Stimulated activated CD4-positive, alpha-beta T cell treated with anti-CD3 and anti-CD28 coated beads, Interleukin-2, amount 100 ng/mL, for 24 hours (primary cell): ENCODE measurements at regions not wholly inside any gene's neighbourhood (a gene's known extent, or its start where the extent isn't known, plus 50 kb on each side); places are given as distances from the start of the nearest gene placed in this dataset.
"Not testable (repeated sequence)": the region's sequence is repeated elsewhere in the genome, so short reads cannot be mapped to it uniquely, and the experiment has no call there.

Source experiments
- DNase-seq, 2 donors: peaks; one replicate each; pipeline ENCODE4 v3.0.0-alpha.2; 2020

DNA sequence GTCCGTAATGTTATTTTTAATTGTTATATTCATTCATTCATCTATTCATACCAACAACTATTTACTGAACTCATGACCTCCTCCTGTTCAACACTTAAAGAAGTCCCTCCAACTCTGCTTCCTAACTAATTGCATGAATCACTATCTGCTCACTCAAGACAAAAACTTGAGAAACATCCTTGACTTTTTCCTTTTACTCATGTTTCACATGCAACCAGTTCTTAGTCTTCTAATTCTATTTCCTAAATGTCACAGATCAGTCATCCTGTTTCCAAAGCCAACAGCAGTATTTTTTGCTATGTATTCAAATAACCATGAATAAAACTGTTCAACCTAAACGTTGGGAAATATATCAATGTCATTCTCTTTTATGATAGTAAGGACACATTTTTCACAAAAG is 124.6 kb upstream of the GBE1 start:
- no peak for DNase-seq

DNA sequence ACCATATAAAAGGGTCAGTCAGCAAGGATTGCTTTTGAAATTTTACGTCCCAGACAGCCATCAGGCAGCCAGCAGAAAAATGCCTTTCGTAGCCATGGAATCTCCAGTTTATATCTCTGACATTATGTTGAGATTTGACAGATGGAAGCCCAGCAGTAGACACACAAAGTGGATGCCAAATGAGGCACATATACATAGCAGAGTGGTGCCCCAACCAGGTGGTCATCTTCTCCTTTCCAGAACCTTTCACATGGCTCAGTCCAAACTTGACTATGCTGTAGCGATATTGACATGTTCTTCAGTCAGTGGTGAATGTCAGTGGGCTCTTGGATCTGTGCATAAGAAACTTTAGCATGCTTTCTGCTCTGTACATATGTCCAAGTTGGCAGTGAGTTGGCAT is 123.3 kb upstream of the GBE1 start:
- DNase-seq, result no peak

DNA sequence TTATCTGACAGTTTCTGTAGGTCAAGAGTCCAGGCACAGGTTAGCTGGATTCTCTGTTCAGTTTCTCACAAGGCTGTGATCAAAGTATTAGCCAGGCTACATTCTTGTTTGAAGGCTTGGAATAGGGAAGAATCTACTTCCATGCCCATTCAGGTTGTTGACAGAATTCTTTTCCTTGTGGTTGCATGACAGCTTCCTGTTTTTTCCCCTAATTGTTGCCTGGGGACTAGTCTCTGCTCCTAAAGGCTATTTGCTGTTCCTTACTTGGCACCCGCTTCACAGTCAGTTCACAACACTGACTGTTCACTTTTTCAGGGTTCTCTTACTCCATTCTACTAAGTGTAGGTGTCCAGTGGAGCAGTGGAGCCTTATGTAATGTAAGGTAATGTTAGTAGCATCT is 115.4 kb upstream of the GBE1 start:
- DNase-seq, result no peak

DNA sequence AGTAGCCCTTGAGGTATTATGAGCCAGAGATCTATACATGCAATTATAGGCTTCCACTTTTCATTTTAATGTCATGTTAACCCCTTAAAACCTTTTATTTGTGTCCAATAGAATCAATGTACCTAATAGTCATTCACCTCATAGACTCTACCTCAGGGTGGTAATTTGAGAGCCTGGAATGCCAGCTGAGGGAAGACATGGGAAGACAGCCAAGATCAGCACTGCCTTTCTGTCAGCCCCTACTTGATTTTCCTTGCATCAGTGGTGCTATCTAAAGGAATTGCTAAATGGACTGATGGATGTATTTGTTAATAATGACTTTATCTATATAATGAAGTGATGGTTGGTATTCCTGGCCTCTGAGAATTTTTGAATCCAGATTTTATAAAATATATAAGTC is 113.3 kb upstream of the GBE1 start:
- DNase-seq, result no peak

DNA sequence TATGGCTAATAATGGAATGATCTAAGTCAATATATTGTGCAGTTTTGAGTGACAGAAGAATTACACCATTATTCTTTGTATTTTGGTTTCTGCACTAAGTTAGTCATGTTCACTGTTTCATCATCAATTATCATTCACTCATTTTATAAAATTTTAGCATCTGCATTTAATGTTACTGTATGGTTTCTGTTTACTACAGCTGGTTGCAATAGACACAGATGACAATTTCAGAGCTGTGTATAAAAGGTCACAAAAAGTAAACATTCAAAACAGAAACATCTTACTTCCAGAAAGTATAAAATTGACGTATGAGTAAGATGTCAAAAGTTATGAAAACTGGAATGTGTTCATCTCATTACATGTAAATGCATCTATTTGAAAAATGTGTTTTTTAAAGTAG is 111.1 kb upstream of the GBE1 start:
- no peak for DNase-seq

DNA sequence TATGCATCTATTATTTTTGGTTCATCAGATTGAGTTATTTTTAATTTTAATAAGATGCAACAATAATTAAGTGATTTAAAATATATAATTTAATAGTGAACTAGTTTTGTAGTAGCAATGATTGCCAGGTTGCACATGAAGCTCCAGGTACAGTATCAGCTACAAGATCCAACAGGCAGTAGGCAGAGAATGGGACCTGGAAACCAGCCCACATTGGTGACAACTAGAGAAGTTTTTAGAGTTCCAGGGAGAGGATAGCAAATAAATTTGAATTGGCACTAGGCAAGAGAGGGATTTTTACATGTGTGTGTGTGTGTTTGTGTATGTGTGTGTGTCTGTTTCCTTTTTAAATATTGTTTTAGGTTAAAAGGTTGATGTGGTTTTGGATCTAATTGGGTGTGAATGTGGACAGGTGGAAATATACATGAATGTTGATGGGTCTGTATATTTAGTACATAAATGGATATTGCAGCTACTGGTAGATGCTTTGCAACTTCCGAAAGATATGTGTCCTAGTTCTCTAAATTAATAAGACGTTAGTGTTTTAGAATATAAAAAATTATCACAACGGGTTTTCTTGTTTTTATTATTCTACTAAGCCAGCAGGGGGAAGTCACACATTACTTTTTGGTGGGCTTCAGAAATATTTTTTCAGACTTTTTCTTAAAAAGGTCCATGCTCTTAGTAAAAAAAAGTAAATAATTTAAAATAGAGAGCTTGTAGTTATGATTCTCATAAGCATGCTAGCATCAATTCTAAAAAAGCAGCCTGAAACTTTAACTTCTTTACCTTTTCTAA is 110.1 kb upstream of the GBE1 start:
- no peak for DNase-seq

DNA sequence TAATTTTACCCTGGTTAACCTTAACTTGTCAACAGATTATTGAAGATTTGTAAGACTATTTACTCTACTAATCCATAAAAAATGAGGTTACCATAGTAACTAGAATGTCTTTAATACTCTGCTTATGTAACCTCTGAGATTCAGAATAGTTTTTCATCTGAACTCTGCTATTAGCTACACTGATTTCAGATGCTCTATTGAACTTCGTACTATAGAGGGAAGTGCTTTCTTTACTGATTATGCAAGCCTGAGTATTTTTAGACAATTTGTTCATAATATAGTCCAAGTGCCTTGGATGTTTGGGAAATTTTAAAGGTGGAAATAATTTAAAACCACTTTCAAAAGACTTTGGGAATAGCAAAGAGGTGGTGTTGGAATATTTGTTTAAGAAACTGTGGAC is 107.9 kb upstream of the GBE1 start:
- no peak for DNase-seq

DNA sequence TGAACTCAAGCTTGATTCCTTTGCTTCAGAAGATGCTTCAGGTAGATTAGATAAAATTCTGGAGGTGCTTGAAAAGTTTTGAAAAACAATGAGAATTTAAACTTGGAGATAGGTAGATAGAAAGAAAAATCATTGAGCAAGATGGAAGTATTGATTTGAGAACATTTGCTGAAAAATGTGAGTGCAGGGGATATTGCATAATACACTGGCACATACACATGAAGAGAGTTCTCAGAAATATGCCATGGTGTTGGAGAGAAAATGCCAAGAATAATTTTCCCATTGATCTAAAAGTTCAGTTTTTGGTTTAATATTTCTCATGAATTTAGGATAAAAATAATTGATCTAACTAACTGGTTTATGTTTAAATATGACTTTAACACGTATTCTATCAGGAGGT is 107.2 kb upstream of the GBE1 start:
- no peak for DNase-seq

DNA sequence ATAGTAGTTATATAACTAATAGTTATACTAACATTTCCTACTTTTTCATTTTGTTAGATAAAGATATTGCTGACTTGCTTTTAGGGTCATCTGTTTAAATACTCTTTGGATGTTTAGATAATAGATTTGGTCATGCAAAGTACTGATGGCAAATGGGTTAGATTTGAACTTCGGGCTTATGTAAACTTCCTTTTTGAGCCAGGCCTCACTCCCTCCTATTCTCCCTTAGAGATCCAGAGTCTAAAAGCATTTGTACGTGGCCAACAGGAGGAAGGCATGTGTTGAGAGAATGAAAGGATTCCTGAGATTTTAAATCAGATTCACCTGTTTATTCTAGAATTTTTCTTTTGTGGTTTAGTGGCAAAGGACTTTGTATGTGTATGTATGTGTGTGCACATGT is 106.4 kb upstream of the GBE1 start:
- no peak for DNase-seq

DNA sequence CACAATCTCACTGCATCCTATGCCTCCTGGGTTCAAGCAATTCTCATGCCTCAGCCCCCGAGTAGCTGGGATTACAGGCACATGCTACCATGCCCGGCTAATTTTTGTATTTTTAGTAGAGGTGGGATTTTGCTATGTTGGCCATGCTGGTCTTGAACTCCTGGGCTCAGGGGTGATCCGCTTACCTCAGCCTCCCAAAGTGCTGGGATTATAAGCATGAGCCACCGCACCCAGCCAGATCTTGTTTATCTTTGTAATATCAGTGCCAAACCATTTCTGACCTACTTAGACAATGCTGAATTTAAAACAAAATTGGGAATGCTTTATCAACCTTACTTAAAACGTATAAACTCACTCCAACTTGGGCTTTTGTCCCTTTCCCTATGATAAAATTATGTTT is 103.7 kb upstream of the GBE1 start:
- DNase-seq, result not testable (repeated sequence)

DNA sequence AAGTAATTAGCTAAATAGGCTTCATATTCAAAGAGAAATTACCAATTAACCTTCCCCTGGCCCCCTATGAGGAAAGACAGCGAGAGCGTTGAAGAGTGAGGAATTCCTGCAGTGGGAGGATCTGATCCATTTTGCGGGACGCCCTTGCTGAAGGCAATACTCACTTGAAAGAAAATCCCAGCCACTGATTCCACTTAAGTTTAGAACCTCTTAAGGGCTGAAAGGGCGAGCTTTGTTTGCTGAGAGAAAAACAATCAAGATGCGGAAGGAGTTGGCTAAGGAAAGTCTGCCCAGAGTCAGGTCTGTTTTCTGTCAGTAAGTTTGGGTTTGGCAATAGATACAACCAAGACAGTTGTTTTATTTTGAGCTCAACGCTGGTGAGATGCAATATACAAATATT is 102.8 kb upstream of the GBE1 start:
- no peak for DNase-seq

DNA sequence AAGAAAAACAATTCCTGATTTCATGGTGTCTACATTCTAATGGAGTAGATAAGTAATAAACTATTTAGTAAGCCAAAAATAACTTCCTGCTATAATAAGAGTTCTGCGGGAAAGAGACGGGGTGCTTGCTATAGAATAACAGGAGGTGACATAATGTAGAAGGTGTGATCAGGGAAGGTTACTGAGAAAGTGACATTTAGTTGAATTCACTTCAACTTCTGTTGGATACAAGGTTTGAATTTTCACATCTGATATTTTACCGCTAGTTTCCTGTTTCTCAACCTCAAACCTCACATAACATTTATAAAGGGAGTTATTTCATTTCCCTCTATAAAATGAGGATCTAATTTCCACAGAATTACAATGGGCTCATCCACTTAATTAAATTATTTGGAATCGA is 102.3 kb upstream of the GBE1 start:
- DNase-seq, result no peak

DNA sequence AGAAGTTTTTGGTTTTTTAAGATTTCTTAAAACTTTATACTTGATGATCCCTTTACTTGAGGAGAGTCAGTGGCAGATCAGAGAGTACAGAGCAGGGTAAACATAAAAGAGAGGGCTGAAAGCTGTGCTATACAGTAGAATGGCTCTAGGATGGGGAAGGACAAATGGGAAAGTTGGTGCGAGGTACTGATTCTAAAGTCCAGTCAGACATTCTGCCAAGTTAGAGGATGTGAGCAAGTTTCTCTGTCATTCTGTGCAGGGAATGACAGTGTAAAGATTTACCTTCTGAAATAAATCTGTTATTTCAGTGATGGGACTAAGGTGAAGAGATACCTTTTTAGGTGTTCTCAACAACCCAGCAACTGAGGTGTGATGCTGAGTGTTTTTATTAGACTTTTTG is 100.1 kb upstream of the GBE1 start:
- no peak for DNase-seq

DNA sequence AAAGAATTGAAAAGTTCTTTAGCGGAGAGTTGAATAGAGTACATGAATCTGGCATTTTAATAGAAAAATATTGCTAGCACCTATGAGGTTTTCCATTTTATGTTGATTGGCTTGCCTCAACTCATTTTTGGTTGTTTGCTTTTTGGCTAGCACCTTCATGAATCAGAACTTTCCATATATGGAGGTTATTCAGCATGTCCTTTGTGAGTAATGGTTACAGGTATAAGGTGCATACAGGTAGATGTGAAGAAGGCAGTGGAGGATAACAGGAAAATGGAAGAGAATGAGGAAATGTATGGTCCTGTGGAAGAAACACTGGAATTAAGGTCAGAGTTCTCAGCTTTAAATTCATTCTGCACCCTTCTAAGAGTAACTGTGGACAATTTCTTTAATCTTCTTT is 98.1 kb upstream of the GBE1 start:
- no peak for DNase-seq

DNA sequence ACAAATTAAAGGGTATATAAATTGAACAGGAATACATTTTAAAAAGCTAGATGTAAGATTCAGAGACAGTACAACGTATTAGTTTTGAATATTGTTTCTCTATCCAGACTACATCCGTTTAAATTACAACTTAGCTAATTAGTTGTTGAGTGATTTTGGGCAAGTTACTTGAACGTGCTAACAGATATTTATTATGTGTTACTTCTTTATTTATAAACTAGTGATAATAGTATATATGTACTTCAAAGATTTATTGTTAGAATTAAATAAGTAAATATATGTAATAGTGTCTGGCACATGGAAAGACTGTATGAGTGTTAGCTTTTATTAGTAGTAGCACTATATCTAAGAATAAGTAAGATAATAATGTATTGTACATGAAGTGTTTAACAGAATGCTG is 92.0 kb upstream of the GBE1 start:
- DNase-seq, result no peak

DNA sequence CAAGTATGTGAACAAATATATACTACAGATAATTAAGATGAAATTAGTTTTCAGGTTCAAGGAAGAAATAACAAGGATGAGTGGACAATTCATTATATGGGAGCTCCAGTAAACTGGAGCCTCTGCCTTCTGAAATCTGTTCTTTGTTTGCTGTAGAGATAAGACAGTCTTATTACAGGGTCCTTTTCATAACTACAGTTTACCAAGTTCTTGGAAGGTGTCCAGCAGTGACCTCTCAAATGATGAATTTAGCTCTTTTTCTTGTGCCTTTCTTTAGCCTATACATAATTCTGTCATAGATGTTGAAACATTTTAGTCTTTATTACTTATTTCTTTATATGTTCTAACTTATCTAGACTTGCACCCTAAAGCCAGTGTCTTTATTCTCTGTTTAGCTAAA is 89.7 kb upstream of the GBE1 start:
- DNase-seq, result no peak

DNA sequence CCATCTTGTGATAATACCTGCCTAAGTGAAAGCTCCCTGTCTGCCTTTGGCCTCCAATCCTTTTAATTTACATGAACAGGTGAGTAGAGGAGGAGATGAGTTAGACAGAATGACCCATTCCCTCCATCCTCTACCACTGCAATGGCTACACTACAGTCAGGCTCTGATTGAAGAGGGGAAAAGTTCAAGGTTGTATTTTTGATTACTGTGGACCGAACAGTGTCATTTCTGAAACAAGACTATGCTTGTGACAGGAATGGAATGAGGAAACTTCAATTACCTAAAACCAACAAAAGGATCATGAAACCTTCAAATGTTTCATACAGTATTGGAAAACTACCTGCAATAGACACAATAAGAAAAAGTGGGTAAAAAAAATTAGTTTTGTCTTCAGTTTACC is 85.5 kb upstream of the GBE1 start:
- DNase-seq, result no peak

DNA sequence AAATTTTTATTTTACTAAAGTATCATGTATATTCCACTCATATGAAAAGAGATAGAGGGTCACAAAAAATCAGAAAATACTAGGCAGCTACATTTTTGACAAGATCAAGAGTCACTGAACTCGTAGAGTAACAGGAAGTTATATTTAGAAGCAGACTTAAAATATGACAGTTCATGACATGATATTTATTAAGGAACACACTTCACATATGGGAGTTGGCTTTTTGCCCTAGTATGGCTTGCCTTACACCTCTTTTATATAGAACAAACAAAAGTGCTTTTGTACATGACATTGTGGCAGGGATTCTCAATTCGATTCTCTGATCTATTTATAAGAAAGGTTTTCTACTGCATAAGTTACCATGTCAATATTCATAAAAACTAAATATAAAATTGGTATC is 80.1 kb upstream of the GBE1 start:
- no peak for DNase-seq

DNA sequence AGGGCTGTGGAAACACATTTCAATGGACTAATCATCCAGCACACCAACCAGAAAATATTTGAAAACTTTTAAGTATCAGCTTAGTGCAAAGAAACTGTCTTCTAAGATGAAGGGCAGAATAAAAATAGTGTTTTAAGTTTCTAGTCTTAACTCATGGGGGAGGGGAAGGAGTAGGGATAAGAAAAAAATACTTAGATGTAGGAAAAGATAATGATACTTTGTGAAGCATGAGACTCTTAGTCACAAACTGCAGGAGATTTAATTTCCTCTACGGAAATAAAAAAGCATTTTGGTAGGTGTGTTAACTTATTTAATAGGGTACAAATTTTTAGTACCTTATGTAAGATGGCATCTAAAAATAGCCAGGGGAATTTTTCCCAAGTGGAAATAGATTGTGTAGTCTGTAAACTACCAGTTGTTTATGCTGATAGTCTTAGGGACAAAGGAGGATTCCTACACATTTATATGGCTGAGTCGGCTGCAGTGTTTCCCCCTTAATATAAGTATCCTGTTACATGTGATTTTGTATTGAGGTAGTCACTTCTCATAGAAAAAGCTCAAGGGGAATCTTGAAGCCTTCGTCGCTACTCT is 78.2 kb upstream of the GBE1 start:
- no peak for DNase-seq

DNA sequence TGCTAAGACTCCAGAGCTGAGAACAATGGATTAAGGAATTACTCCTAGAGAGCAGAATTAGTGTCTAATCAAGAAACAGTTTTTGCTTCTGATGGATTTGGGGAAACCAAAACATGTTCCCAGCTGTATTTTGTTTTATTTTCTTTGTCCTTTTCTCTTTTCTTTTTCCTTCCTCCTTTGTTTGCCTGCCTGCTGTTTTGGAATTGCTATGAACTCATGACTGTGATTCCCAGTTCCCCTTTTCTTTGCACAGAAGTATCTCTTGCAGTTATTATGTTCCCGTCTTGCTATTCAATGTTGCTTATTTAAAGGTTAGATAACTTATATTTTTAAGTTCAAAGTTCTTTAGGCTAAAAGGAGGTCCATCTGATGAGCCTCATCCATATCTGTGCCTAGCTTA is 77.0 kb upstream of the GBE1 start:
- no peak for DNase-seq

DNA sequence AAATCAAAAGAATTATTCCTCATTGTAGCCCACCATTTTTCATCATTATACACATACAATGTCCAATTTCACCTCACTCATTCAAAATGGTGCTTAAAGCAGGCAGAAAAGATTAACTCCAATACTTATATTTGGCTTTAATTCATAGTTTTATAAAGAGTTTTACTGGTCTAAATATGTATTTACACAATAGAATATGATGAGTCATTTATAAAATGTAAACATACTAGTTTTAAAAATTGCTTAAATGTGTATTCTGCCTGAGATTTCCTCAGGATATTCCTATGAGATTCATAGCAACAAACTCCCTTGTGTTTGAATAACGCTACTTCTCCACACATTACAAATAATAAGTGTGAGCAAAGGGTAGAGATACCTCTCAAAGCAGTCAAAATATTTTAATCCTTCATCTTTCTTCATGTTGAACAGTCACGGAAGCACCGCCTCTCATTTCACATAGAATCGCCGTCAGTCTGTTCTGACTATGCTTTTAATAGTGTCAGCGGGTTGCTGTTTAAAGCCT is 75.7 kb upstream of the GBE1 start:
- DNase-seq, result no peak

DNA sequence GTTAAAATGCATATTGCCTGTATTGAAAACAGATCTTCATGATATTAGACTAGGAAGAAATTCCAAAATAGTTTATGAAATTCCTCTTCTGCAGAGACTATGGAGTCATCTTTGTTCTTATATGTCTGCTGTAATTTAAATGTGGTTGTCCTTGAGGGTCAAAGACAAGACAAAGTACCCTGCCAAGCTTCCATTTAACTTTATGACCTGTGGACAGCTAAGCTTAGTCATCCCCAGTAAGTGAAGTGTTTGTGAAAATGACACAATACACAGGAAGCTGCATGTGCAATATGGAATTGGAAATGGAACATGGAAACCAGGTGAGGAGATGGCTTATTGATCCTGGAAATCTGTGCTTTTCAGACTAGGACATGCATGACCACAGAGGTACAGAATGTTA is 68.5 kb upstream of the GBE1 start:
- DNase-seq, result no peak

DNA sequence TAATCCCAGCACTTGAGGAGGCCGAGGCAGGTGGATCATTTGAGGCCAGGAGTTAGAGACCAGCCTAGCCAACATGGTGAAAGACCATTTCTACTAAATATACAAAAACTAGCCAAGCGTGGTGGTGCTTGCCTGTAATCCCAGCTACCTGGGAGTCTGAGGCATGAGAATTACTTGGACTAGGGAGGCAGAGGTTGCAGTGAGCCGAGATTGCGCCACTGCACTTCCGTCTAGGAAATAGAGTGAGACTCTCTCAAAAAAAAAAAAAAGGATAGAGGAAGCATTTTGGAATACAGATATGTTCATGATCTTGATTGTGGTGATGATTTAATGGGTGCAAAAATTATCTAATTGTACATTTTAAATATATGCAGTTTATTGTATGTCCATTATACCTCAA is 67.8 kb upstream of the GBE1 start:
- not testable (repeated sequence) for DNase-seq

DNA sequence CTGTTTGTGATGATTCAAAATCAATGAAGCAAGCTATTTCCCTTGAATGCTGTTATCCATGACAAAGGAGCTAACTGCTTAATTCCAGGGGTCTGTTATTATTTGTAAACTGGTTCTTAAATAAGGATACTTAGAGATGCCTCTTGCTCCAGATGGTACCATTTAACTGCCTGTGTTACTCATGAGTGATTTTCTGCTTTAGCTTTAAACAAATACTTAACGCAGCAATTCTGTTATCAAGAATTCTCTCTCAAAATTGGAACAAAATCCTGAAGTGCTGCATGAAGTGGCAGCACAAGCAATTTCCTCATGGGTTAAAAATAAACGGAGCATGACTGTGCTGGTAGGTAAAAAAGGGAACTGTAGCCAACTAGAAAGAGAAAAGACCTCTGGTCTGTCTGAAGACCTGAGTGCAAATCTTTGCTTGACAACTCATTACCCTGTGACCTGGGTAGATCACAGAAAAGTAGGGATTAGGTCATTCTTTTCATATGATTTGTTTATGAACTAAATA is 62.5 kb upstream of the GBE1 start:
- DNase-seq, result no peak

DNA sequence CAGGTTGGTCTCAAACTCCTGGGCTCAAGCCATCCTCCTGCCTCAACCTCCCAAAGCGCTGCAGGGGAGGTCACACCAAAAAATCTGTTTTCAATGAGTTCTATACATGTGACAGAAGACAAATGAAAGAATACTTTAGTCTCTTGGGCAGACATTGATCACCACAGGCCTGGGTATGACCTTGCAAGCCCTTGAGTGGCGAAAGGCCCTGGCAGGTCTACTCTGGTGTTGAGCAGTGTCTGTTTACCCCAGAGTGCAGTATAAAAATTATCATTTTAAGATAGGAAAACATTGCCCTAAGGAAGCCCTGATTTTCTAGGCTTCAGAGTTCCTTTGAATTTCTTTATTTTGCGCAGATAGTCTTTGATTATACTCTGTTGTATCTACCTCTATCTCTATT is 61.6 kb upstream of the GBE1 start:
- no peak for DNase-seq
